Fibroblast of the aortic adventitia (primary cell): ENCODE measurements at regions not wholly inside any gene's neighbourhood (a gene's known extent, or its start where the extent isn't known, plus 50 kb on each side); places are given as distances from the start of the nearest gene placed in this dataset.

Experiments
- DNase-seq: peaks from one replicate; pipeline ENCODE4 v3.0.0-alpha.2; 2010; ENCODE audit warnings: low read depth
- H3K4me3 ChIP-seq: 2 replicates; pipeline ENCODE4 v1.5.1; 2011; ENCODE audit warnings: low read depth, mild to moderate bottlenecking, control low read depth, low read length, moderate library complexity
- TF ChIP-seq, protein P1 (sequence below): IDR thresholded peaks from 2 replicates; pipeline ENCODE4 v1.5.1; 2011; ENCODE audit warnings: mild to moderate bottlenecking, low read length, control low read depth, inconsistent platforms; ENCODE audit not compliant: insufficient read depth

- TF ChIP-seq, protein P1, sequence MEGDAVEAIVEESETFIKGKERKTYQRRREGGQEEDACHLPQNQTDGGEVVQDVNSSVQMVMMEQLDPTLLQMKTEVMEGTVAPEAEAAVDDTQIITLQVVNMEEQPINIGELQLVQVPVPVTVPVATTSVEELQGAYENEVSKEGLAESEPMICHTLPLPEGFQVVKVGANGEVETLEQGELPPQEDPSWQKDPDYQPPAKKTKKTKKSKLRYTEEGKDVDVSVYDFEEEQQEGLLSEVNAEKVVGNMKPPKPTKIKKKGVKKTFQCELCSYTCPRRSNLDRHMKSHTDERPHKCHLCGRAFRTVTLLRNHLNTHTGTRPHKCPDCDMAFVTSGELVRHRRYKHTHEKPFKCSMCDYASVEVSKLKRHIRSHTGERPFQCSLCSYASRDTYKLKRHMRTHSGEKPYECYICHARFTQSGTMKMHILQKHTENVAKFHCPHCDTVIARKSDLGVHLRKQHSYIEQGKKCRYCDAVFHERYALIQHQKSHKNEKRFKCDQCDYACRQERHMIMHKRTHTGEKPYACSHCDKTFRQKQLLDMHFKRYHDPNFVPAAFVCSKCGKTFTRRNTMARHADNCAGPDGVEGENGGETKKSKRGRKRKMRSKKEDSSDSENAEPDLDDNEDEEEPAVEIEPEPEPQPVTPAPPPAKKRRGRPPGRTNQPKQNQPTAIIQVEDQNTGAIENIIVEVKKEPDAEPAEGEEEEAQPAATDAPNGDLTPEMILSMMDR = no peak
- no peak for DNase-seq
- no peak overlapping the region for H3K4me3 ChIP-seq
Measured at GRCh38 chr1:61533546-61533945, 191.4 kb downstream of the TM2D1 start.

DNA sequence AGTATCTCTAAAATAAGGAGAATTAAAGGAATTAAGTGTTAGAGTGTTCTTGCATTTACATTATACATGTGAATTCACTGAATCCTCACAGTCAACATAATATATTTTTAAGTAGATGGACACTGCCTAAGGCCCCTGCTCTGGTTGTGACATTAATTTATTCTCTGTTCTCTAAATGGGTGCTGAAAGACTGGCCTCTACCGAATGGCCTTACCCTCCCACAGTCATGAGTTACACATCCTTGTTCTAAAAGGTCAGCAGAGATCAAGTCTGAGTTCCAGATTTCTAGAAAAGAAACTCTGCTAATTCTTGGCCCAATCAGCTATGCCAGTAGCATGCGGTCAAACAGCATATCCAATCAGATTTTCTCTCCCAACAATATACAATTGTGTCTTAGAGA is 193.2 kb downstream of the TM2D1 start:
- no peak overlapping the region for H3K4me3 ChIP-seq
- no peak for DNase-seq
- TF ChIP-seq, protein P1 = no peak

- TF ChIP-seq, protein P1 = no peak
- H3K4me3 ChIP-seq = no peak overlapping the region
- peak; percentile 42 for DNase-seq
Measured at GRCh38 chr1:61523893-61524605, 200.9 kb downstream of the TM2D1 start.

GRCh38 chr1:61523229-61523628 is 201.7 kb downstream of the TM2D1 start:
- TF ChIP-seq, protein P1 = no peak
- DNase-seq = peak; percentile 25
- no peak overlapping the region for H3K4me3 ChIP-seq

DNA sequence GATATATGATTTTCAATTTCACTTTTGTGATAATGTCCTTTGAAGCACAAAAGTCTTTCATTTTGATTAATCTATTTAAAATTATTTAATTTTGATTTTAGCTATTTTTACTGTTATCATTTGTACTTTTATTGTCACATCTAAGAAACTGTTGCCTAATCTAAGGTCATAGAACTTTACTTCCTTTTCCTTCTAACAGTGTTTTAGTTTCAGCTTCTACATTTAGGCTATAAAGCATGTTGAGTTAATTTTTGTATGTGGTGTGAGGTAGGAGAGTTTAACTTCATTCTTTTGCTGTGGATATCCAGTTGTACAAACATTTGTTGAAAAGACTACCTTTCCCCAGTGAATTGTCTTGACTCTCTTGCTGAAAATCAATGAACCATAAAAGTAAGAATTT is 204.5 kb downstream of the TM2D1 start:
- no peak overlapping the region for H3K4me3 ChIP-seq
- TF ChIP-seq, protein P1 = no peak
- no peak for DNase-seq

DNA sequence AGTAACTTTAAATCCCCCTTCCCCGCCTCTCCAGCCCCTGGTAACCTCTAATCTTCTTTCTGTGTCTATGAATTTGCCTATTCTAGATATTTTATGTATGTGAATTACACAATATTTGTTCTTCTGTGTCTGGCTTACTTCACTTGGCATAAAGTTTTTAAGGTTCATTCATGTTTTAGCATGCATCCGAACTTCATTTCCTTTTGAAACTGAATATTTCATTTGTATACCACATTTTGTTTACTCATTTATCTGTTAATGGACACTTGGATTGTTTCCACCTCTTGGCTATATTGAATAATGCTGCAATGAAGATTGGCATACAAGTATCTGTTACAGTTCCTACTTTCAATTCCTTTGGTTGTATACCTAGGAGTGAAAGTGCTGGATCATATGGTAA is 205.3 kb downstream of the TM2D1 start:
- TF ChIP-seq, protein P1 = no peak
- no peak overlapping the region for H3K4me3 ChIP-seq
- DNase-seq = no peak
